Endothelial cell of umbilical vein (primary cell): ENCODE measurements at regions not wholly inside any gene's neighbourhood (a gene's known extent, or its start where the extent isn't known, plus 50 kb on each side); places are given as distances from the start of the nearest gene placed in this dataset.

ENCODE experiments used
- BruUV-seq: library from RNA; stranded (reverse); fragments of 400-500 nt; replicated peaks from 2 replicates; lab custom pipeline; 2021; lab: Mats Ljungman, UMichigan
- CTCF ChIA-PET: fragments of 300-600, 350-600 bp; sonication (Branson Sonifier 250); formaldehyde crosslinking; loops from one replicate; lab custom pipeline; 2021; ENCODE audit warnings: antibody characterized with exemption, inconsistent platforms; lab: Charles Lee
- POLR2A ChIA-PET: fragments of 300-600, 350-600 bp; sonication (Branson Sonifier 250); formaldehyde crosslinking; loops from one replicate; lab custom pipeline; 2021; ENCODE audit warnings: antibody characterized with exemption, inconsistent platforms; lab: Charles Lee
- DNase-seq: peaks from one replicate; pipeline ENCODE4 v3.0.0-alpha.2; 2011; ENCODE audit warnings: low read depth, low spot score
- FAIRE-seq: peaks from 2 replicates; lab custom pipeline; 2011; peaks lifted over from hg19 to GRCh38; lab: Jason Lieb, UNC
- H2AFZ ChIP-seq: 2 replicates; pipeline ENCODE4 v1.6.0; 2012; ENCODE audit warnings: low read depth, low read length, control low read depth, inconsistent platforms
- H3K27ac ChIP-seq: 2 replicates; pipeline ENCODE4 v1.5.1; 2011; ENCODE audit warnings: low read depth, mild to moderate bottlenecking, control low read depth, low read length, moderate library complexity; ENCODE audit not compliant: insufficient read depth
- H3K27me3 ChIP-seq, 2 experiments: 2 replicates each; pipeline versions ENCODE4 v1.6.0 to v1.6.1; 2011; ENCODE audit warnings: low read length in 2 of 2, mixed read lengths in 1 of 2; ENCODE audit not compliant: control insufficient read depth in 2 of 2, insufficient read depth in 2 of 2
- H3K36me3 ChIP-seq, 2 experiments: 2 replicates in 1 of 2; 3 replicates in 1 of 2; pipeline ENCODE4 v1.5.1; 2011; ENCODE audit warnings: low read length in 2 of 2, mild to moderate bottlenecking in 1 of 2, moderate library complexity in 1 of 2; ENCODE audit not compliant: control insufficient read depth in 2 of 2, insufficient read depth in 2 of 2; ENCODE audit errors: extremely low read depth in 1 of 2
- H3K4me1 ChIP-seq: 3 replicates; pipeline ENCODE4 v1.5.1; 2011; ENCODE audit warnings: mild to moderate bottlenecking, low read length; ENCODE audit not compliant: control insufficient read depth, insufficient read depth; ENCODE audit errors: extremely low read depth
- H3K4me2 ChIP-seq: 2 replicates; pipeline ENCODE4 v1.6.1; 2011; ENCODE audit warnings: low read length, control low read depth, mixed read lengths; ENCODE audit not compliant: insufficient read depth
- H3K4me3 ChIP-seq, 3 experiments: fragments of 200-600 bp in 1 of 3; sonication (generic), shearing (Covaris generic) in 1 of 3; replicated peaks in 1 of 3; 2 replicates each; pipeline ENCODE4 v1.5.1; 2011 to 2016; ENCODE audit warnings: control low read depth in 3 of 3, low read length in 3 of 3, mild to moderate bottlenecking in 2 of 3, inconsistent platforms in 1 of 3, low read depth in 1 of 3, moderate library complexity in 1 of 3; ENCODE audit not compliant: insufficient read depth in 1 of 3
- H3K79me2 ChIP-seq: 2 replicates; pipeline ENCODE4 v1.6.0; 2012; ENCODE audit warnings: low read length, inconsistent platforms; ENCODE audit not compliant: control insufficient read depth, insufficient read depth
- H3K9ac ChIP-seq: replicated peaks from 2 replicates; pipeline ENCODE3; 2011; ENCODE audit warnings: low read length, control low read depth; ENCODE audit not compliant: insufficient read depth; ENCODE audit errors: extremely low read depth
- H3K9me1 ChIP-seq: replicated peaks from 3 replicates; pipeline ENCODE4 v1.6.0; 2011; ENCODE audit warnings: mild to moderate bottlenecking, low read length; ENCODE audit not compliant: control insufficient read depth, insufficient read depth; ENCODE audit errors: extremely low read depth
- H3K9me3 ChIP-seq: replicated peaks from 2 replicates; pipeline ENCODE4 v1.5.1; 2012; ENCODE audit warnings: low read length, inconsistent platforms; ENCODE audit not compliant: control insufficient read depth, insufficient read depth
- H4K20me1 ChIP-seq: replicated peaks from 2 replicates; pipeline ENCODE3; 2011; ENCODE audit warnings: mild to moderate bottlenecking, low read length; ENCODE audit not compliant: control insufficient read depth, insufficient read depth; ENCODE audit errors: extremely low read depth
- EZH2 ChIP-seq: IDR thresholded peaks from 2 replicates; pipeline ENCODE4 v1.6.1; 2012; ENCODE audit warnings: borderline replicate concordance, low read depth, mild to moderate bottlenecking, moderate library complexity, low read length, inconsistent platforms; ENCODE audit not compliant: severe bottlenecking
- FOS ChIP-seq: IDR thresholded peaks from 2 replicates; pipeline ENCODE4 v1.6.1; 2011; ENCODE audit warnings: mild to moderate bottlenecking, low read length, moderate library complexity, borderline replicate concordance; ENCODE audit not compliant: insufficient read depth
- GATA2 ChIP-seq: IDR thresholded peaks from 2 replicates; pipeline ENCODE4 v1.7.0; 2011; ENCODE audit warnings: low read depth, mild to moderate bottlenecking, moderate library complexity, mixed read lengths, low read length; ENCODE audit not compliant: insufficient read length, insufficient read depth
- JUN ChIP-seq: IDR thresholded peaks from 2 replicates; pipeline ENCODE4 v1.6.1; 2011; ENCODE audit warnings: borderline replicate concordance, low read depth; ENCODE audit not compliant: insufficient read length, insufficient read depth
- MYC ChIP-seq: IDR thresholded peaks from one replicate; pipeline ENCODE4 v1.6.1; 2011; ENCODE audit warnings: mild to moderate bottlenecking, low read depth, low read length
- POLR2A ChIP-seq: IDR thresholded peaks from 2 replicates; pipeline ENCODE4 v1.6.1; 2012; ENCODE audit warnings: low read depth, mild to moderate bottlenecking, control low read depth, low read length
- POLR2AphosphoS5 ChIP-seq: IDR thresholded peaks from 2 replicates; pipeline ENCODE4 v1.6.1; 2012; ENCODE audit warnings: low read depth, mild to moderate bottlenecking, control low read depth, low read length, moderate library complexity; ENCODE audit not compliant: insufficient read depth
- dilution Hi-C: fragments of 300-500 bp; cut with MboI; formaldehyde crosslinking; loops from one replicate; pipeline ENCODE4 v1.15.0; 2019; ENCODE audit warnings: low sequenced_read_pairs; ENCODE audit not compliant: extremely low pct_ligation_motif_present
- intact Hi-C: fragments of 100-400 bp; cut with micrococcal nuclease; formaldehyde crosslinking; loops from one replicate; pipeline ENCODE4 v1.10.0; 2022
- TF ChIP-seq, protein P1 (sequence below): IDR thresholded peaks from 2 replicates; pipeline ENCODE4 v1.6.1; 2011; ENCODE audit not compliant: insufficient read depth, insufficient read length
- TF ChIP-seq, protein P2 (sequence below), 2 donors: IDR thresholded peaks; 1 replicate in 1 of 2; 2 replicates in 1 of 2; pipeline ENCODE4 v1.5.1; 2011; ENCODE audit warnings: low read length in 2 of 2, mild to moderate bottlenecking in 2 of 2, moderate library complexity in 2 of 2, control low read depth in 1 of 2, inconsistent platforms in 1 of 2, low read depth in 1 of 2; ENCODE audit not compliant: insufficient read depth in 1 of 2; ENCODE audit errors: extremely low read depth in 1 of 2

GRCh38 chr2:5588601-5589000 is 103.6 kb upstream of the SOX11 start:
- ChIA-PET CTCF (no interaction called here), POLR2A (no interaction called here)
- TF ChIP-seq POLR2AphosphoS5 (no peak), FOS (no peak), GATA2 (no peak), JUN (no peak), POLR2A (no peak), EZH2 (no peak), MYC (no peak)
- TF ChIP-seq, protein P1, sequence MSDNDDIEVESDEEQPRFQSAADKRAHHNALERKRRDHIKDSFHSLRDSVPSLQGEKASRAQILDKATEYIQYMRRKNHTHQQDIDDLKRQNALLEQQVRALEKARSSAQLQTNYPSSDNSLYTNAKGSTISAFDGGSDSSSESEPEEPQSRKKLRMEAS: no peak
- TF ChIP-seq, protein P2, sequence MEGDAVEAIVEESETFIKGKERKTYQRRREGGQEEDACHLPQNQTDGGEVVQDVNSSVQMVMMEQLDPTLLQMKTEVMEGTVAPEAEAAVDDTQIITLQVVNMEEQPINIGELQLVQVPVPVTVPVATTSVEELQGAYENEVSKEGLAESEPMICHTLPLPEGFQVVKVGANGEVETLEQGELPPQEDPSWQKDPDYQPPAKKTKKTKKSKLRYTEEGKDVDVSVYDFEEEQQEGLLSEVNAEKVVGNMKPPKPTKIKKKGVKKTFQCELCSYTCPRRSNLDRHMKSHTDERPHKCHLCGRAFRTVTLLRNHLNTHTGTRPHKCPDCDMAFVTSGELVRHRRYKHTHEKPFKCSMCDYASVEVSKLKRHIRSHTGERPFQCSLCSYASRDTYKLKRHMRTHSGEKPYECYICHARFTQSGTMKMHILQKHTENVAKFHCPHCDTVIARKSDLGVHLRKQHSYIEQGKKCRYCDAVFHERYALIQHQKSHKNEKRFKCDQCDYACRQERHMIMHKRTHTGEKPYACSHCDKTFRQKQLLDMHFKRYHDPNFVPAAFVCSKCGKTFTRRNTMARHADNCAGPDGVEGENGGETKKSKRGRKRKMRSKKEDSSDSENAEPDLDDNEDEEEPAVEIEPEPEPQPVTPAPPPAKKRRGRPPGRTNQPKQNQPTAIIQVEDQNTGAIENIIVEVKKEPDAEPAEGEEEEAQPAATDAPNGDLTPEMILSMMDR (IDR thresholded peaks at IDR 0.05; ENCODE audit: extremely low read depth in 1 of 2, insufficient read depth in 1 of 2, low read depth in 1 of 2, low read length in 2 of 2): no peak
- no peak for FAIRE-seq
- H3K4me2 ChIP-seq: no peak overlapping the region
- no peaks in the 10 kb centered on the region for H3K79me2 ChIP-seq
- no peaks in the 10 kb centered on the region for H4K20me1 ChIP-seq
- H2AFZ ChIP-seq: no peak overlapping the region
- intact Hi-C loops: no loop called here
- no peak overlapping the region for H3K9ac ChIP-seq
- H3K27me3 ChIP-seq: no peaks in the 10 kb centered on the region
- H3K9me3 ChIP-seq: peaks cover 8% of the 10 kb centered on the region
- H3K36me3 ChIP-seq: no peaks in the 10 kb centered on the region
- H3K4me3 ChIP-seq: no peak overlapping the region
- no peaks in the 10 kb centered on the region for H3K9me1 ChIP-seq
- no peaks in the 10 kb centered on the region for H3K4me1 ChIP-seq
- no peak for DNase-seq
- BruUV-seq: no TSS peak
- dilution Hi-C loops: no loop called here
- no peak overlapping the region for H3K27ac ChIP-seq
